Loucy (cell line): ENCODE measurements at regions not wholly inside any gene's neighbourhood (a gene's known extent, or its start where the extent isn't known, plus 50 kb on each side); places are given as distances from the start of the nearest gene placed in this dataset.

Experiments
- CTCF ChIP-seq: fragments of 200-600 bp; sonication (generic); conservative IDR thresholded peaks from 2 replicates; pipeline ENCODE4 v1.5.1; 2014; ENCODE audit warnings: mild to moderate bottlenecking, antibody characterized with exemption, low read length
- EZH2phosphoT487 ChIP-seq: fragments of 200-600 bp; IDR thresholded peaks from 2 replicates; pipeline ENCODE4 v1.6.1; 2018; ENCODE audit warnings: antibody characterized with exemption, mild to moderate bottlenecking, moderate library complexity, borderline replicate concordance

GRCh38 chr16:63877401-63877800 lies 1244.5 kb downstream of the CDH11 start:
- no peak for TF ChIP-seq EZH2phosphoT487
- no peak for TF ChIP-seq CTCF
